Endometrium (tissue), 2 donors: ENCODE measurements at regions not wholly inside any gene's neighbourhood (a gene's known extent, or its start where the extent isn't known, plus 50 kb on each side); places are given as distances from the start of the nearest gene placed in this dataset.

Experiments
- FAIRE-seq: peaks from 2 replicates; lab custom pipeline; 2012; peaks lifted over from hg19 to GRCh38; lab: Jason Lieb, UNC
- donor health status: control.
- donor health status: control.

GRCh38 chr2:14185906-14186305 is 446.6 kb upstream of the LRATD1 start:
- FAIRE-seq, result no peak

GRCh38 chr2:14188446-14188845 is 444.1 kb upstream of the LRATD1 start:
- FAIRE-seq, result no peak

GRCh38 chr2:14189929-14190328 is 442.6 kb upstream of the LRATD1 start:
- no peak for FAIRE-seq

GRCh38 chr2:14194233-14194632 is 438.3 kb upstream of the LRATD1 start:
- FAIRE-seq, result no peak

GRCh38 chr2:14197293-14197692 is 435.2 kb upstream of the LRATD1 start:
- no peak for FAIRE-seq

- no peak for FAIRE-seq
Measured at GRCh38 chr2:14199040-14199439, 433.5 kb upstream of the LRATD1 start.

GRCh38 chr2:14219306-14219705 is 413.2 kb upstream of the LRATD1 start:
- FAIRE-seq, result no peak

- FAIRE-seq, result no peak
Measured at GRCh38 chr2:14220101-14220500, 412.4 kb upstream of the LRATD1 start.

- no peak for FAIRE-seq
Measured at GRCh38 chr2:14221466-14221865, 411.1 kb upstream of the LRATD1 start.

GRCh38 chr2:14223576-14223975 is 408.9 kb upstream of the LRATD1 start:
- FAIRE-seq, result no peak

- no peak for FAIRE-seq
Measured at GRCh38 chr2:14231391-14231898, 401.1 kb upstream of the LRATD1 start.

- FAIRE-seq, result no peak
Measured at GRCh38 chr2:14232217-14232616, 400.3 kb upstream of the LRATD1 start.

- FAIRE-seq, result no peak
Measured at GRCh38 chr2:14234911-14235310, 397.6 kb upstream of the LRATD1 start.

GRCh38 chr2:14235667-14236066 is 396.9 kb upstream of the LRATD1 start:
- no peak for FAIRE-seq

GRCh38 chr2:14237902-14238301 is 394.6 kb upstream of the LRATD1 start:
- peak; percentile 84 for FAIRE-seq

- no peak for FAIRE-seq
Measured at GRCh38 chr2:14239605-14240004, 392.9 kb upstream of the LRATD1 start.

GRCh38 chr2:14240868-14241267 is 391.6 kb upstream of the LRATD1 start:
- FAIRE-seq, result no peak

- FAIRE-seq, result no peak
Measured at GRCh38 chr2:14245901-14246300, 386.6 kb upstream of the LRATD1 start.

GRCh38 chr2:14255135-14255820 is 377.2 kb upstream of the LRATD1 start:
- no peak for FAIRE-seq

- no peak for FAIRE-seq
Measured at GRCh38 chr2:14256890-14257289, 375.6 kb upstream of the LRATD1 start.

- no peak for FAIRE-seq
Measured at GRCh38 chr2:14257801-14258507, 374.6 kb upstream of the LRATD1 start.

- FAIRE-seq, result no peak
Measured at GRCh38 chr2:14261771-14262170, 370.7 kb upstream of the LRATD1 start.

- no peak for FAIRE-seq
Measured at GRCh38 chr2:14263053-14263452, 369.5 kb upstream of the LRATD1 start.
